HFFc6 (cell line): ENCODE measurements at regions not wholly inside any gene's neighbourhood (a gene's known extent, or its start where the extent isn't known, plus 50 kb on each side); places are given as distances from the start of the nearest gene placed in this dataset.
A peak's percentile ranks its signal among the peaks of the same experiment; 100 is the strongest.
"Not testable (repeated sequence)": the region's sequence is repeated elsewhere in the genome, so short reads cannot be mapped to it uniquely, and the experiment has no call there.

Experiments used
- DNase-seq: peaks from one replicate; pipeline ENCODE4 v3.0.0-alpha.2; 2018
- H3K27ac Mint-ChIP-seq: 2 replicates; pipeline ENCODE4 v1.8.0; 2020; ENCODE audit warnings: mild to moderate bottlenecking, mixed read lengths
- H3K27me3 Mint-ChIP-seq: 2 replicates; pipeline ENCODE4 v1.8.0; 2021; ENCODE audit warnings: mild to moderate bottlenecking, moderate library complexity, mixed read lengths; ENCODE audit not compliant: insufficient read depth
- H3K36me3 Mint-ChIP-seq: 2 replicates; pipeline ENCODE4 v1.8.0; 2021; ENCODE audit warnings: low read depth, mixed read lengths
- H3K4me1 Mint-ChIP-seq: 2 replicates; pipeline ENCODE4 v1.8.0; 2020; ENCODE audit warnings: low read depth, mixed read lengths
- H3K4me3 Mint-ChIP-seq: 2 replicates; pipeline ENCODE4 v1.8.0; 2020; ENCODE audit warnings: mild to moderate bottlenecking, moderate library complexity, mixed read lengths
- H3K9me3 Mint-ChIP-seq: 2 replicates; pipeline ENCODE4 v1.8.0; 2020; ENCODE audit warnings: mild to moderate bottlenecking, mixed read lengths
- TF ChIP-seq, protein P1 (sequence below): fragments of 200-600 bp; sonication (generic); IDR thresholded peaks from 2 replicates; pipeline ENCODE4 v1.5.0; 2021; ENCODE audit warnings: antibody characterized with exemption, mild to moderate bottlenecking

GRCh38 chr2:226461981-226462380 is 337.6 kb downstream of the IRS1 start:
- Mint-ChIP-seq H3K27ac (no peak overlapping the region), H3K27me3 (peaks cover 2% of the 10 kb centered on the region; the same call in 1 of the 2 replicates), H3K9me3 (peaks cover 12% of the 10 kb centered on the region), H3K4me3 (no peak overlapping the region), H3K36me3 (peaks cover 11% of the 10 kb centered on the region), H3K4me1 (peaks cover 7% of the 10 kb centered on the region; the same call in 1 of the 2 replicates)
- TF ChIP-seq, protein P1, sequence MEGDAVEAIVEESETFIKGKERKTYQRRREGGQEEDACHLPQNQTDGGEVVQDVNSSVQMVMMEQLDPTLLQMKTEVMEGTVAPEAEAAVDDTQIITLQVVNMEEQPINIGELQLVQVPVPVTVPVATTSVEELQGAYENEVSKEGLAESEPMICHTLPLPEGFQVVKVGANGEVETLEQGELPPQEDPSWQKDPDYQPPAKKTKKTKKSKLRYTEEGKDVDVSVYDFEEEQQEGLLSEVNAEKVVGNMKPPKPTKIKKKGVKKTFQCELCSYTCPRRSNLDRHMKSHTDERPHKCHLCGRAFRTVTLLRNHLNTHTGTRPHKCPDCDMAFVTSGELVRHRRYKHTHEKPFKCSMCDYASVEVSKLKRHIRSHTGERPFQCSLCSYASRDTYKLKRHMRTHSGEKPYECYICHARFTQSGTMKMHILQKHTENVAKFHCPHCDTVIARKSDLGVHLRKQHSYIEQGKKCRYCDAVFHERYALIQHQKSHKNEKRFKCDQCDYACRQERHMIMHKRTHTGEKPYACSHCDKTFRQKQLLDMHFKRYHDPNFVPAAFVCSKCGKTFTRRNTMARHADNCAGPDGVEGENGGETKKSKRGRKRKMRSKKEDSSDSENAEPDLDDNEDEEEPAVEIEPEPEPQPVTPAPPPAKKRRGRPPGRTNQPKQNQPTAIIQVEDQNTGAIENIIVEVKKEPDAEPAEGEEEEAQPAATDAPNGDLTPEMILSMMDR, result no peak
- no peak for DNase-seq

DNA sequence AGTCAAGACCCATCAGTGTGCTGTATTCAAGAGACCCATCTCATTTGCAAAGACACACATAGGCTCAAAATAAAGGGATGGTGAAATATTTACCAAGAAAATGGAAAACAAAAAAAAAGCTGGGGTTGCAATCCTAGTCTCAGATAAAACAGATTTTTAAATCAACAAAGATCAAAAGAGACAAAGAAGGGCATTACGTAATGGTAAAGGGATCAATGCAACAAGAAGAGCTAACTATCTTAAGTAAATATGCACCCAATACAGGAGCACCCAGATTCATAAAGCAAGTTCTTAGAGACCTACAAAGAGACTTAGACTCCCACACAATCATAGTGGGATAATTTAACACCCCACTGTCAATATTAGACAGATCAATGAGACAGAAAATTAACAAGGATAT is 343.5 kb downstream of the IRS1 start:
- Mint-ChIP-seq H3K36me3 (peaks cover 46% of the 10 kb centered on the region), H3K9me3 (peaks cover 44% of the 10 kb centered on the region)
- not testable (repeated sequence) for H3K27me3 Mint-ChIP-seq, H3K4me3 Mint-ChIP-seq, DNase-seq, H3K4me1 Mint-ChIP-seq, H3K27ac Mint-ChIP-seq

- Mint-ChIP-seq H3K27me3 (no peaks in the 10 kb centered on the region; the same call in 1 of the 2 replicates), H3K4me3 (no peak overlapping the region), H3K4me1 (peaks cover 30% of the 10 kb centered on the region), H3K9me3 (peaks cover 44% of the 10 kb centered on the region), H3K36me3 (peaks cover 51% of the 10 kb centered on the region), H3K27ac (no peak overlapping the region)
- no peak for DNase-seq
- TF ChIP-seq, protein P1, result no peak
These were observed 346.9 kb downstream of the IRS1 start for GRCh38 chr2:226452768-226453167.

GRCh38 chr2:226451486-226451885 is 348.1 kb downstream of the IRS1 start:
- Mint-ChIP-seq H3K4me1 (peaks cover 43% of the 10 kb centered on the region), H3K27me3 (no peaks in the 10 kb centered on the region; the same call in 1 of the 2 replicates)

DNA sequence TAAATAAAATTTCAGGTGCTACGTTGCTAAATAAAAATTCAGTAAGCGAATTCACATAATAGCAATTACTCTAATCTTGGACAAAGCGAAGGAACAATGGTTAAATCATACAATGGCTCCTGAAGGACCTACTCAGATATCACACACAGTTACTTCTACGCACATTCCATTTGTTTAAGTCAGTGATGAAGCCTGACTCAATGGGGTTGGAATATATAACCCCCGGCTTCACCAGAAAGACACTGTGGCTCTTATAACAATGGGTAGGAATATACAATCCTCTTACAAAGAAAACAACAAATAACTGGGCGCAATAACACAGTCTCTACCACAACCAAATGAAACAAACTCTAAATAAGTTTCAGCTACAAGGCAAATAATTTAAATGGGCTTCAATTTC is 349.5 kb downstream of the IRS1 start:
- Mint-ChIP-seq H3K4me3 (no peak overlapping the region), H3K27ac (no peak overlapping the region), H3K9me3 (peaks cover 23% of the 10 kb centered on the region), H3K27me3 (no peaks in the 10 kb centered on the region; the same call in 1 of the 2 replicates), H3K36me3 (peaks cover 28% of the 10 kb centered on the region), H3K4me1 (peaks cover 56% of the 10 kb centered on the region)
- TF ChIP-seq, protein P1, result no peak
- no peak for DNase-seq

More at GRCh38 chr2:226451486-226451885, 348.1 kb downstream of the IRS1 start:
- Mint-ChIP-seq H3K9me3 (peaks cover 35% of the 10 kb centered on the region), H3K36me3 (peaks cover 41% of the 10 kb centered on the region), H3K4me3 (no peak overlapping the region), H3K27ac (no peak overlapping the region)
- TF ChIP-seq, protein P1, result no peak
- no peak for DNase-seq

GRCh38 chr2:226447338-226448300 is 352.0 kb downstream of the IRS1 start:
- H3K4me3 Mint-ChIP-seq, result no peak overlapping the region
- peaks cover 16% of the 10 kb centered on the region for H3K36me3 Mint-ChIP-seq
- H3K27ac Mint-ChIP-seq, result peak overlapping the region; percentile 39
- no peaks in the 10 kb centered on the region; the same call in 1 of the 2 replicates for H3K27me3 Mint-ChIP-seq
- TF ChIP-seq, protein P1, result no peak
- peak; percentile 46 for DNase-seq
- peaks cover 64% of the 10 kb centered on the region for H3K4me1 Mint-ChIP-seq
- H3K9me3 Mint-ChIP-seq, result peaks cover 11% of the 10 kb centered on the region
